ENCODE measurements at regions not wholly inside any gene's neighbourhood (a gene's known extent, or its start where the extent isn't known, plus 50 kb on each side); places are given as distances from the start of the nearest gene placed in this dataset.

DNA sequence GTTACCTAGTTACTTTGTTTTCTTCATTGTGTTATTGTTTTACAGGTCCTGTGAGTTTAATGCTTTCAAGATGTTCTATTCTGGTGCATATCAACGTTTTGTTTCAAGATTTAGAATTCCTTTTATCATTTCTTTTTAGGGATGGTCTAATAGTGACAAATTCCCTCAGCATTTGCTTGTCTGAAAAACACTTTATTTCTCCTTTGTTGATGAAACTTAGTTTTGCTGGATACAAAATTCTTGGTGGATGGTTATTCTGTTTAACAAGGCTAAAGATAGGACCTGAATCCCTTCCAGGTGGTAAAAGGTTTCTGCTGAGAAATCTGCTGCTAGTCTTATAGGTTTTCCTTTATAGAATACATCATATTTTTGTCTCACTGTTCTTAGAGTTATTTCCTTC is 102.3 kb downstream of the RND3 start:
- Histone ChIP-seq H3K36me3 (ENCODE audit: control insufficient read depth in 4 of 4, insufficient read depth in 4 of 4, low read length in 3 of 4) (no peaks in the 10 kb centered on the region), H3K4me1 (ENCODE audit: control extremely low read depth in 1 of 4, control insufficient read depth in 4 of 4, insufficient read depth in 4 of 4, low read length in 3 of 4) (no peaks in the 10 kb centered on the region), H3K27me3 (replicated peaks in 2 of 5; ENCODE audit: control insufficient read depth in 4 of 5, insufficient read depth in 5 of 5, low read length in 4 of 5) (no peaks in the 10 kb centered on the region), H3K9me3 (ENCODE audit: control extremely low read depth in 1 of 5, control insufficient read depth in 4 of 5, insufficient read depth in 2 of 5, low read depth in 1 of 5, low read length in 4 of 5) (peaks cover 0 to 17% (median 3%) of the 10 kb centered on the region in 5 experiments), H3K4me3 (ENCODE audit: control insufficient read depth in 1 of 7, extremely low read depth in 1 of 7, insufficient read depth in 4 of 7, low read depth in 2 of 7, low read length in 6 of 7) (no peak overlapping the region), H3K27ac (ENCODE audit: insufficient read depth in 1 of 2, low read depth in 1 of 2, low read length in 2 of 2, poor library complexity in 1 of 2, severe bottlenecking in 2 of 2) (no peak overlapping the region)
- POLR2A ChIA-PET = no interaction called here
- WGBS (ENCODE audit: insufficient coverage) = no CpG with 5 or more reads among the region's 1 CpG
- DNase-seq = no peak
- CTCF ChIA-PET = no interaction called here

DNA sequence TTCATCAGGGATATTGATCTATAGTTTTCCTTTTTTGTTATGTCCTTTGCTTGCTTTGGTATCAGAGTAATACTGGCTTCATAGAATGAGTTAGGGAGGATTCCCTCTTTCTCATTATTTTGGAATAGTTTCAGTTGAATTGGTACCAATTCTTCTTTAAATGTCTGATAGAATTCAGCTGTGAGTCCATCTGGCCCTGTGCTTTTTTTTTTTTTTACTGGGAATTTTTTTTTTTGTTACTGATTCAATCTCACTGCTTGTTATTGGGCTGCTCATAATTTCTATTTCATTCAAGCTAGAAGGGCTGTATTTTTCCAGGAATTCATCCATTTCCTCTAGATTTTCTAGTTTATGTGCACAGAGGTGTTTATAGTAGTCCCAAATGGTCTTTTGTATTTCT is 103.9 kb downstream of the RND3 start:
- no peak overlapping the region for H3K4me3 ChIP-seq (ENCODE audit: control insufficient read depth in 1 of 7, extremely low read depth in 1 of 7, insufficient read depth in 4 of 7, low read depth in 2 of 7, low read length in 6 of 7)
- no peaks in the 10 kb centered on the region for H3K4me1 ChIP-seq (ENCODE audit: control extremely low read depth in 1 of 4, control insufficient read depth in 4 of 4, insufficient read depth in 4 of 4, low read length in 3 of 4)
- H3K27me3 ChIP-seq (replicated peaks in 2 of 5; ENCODE audit: control insufficient read depth in 4 of 5, insufficient read depth in 5 of 5, low read length in 4 of 5) = no peaks in the 10 kb centered on the region
- H3K27ac ChIP-seq (ENCODE audit: insufficient read depth in 1 of 2, low read depth in 1 of 2, low read length in 2 of 2, poor library complexity in 1 of 2, severe bottlenecking in 2 of 2) = no peak overlapping the region
- DNase-seq = no peak
- no peaks in the 10 kb centered on the region for H3K36me3 ChIP-seq (ENCODE audit: control insufficient read depth in 4 of 4, insufficient read depth in 4 of 4, low read length in 3 of 4)
- POLR2A ChIA-PET = no interaction called here
- CTCF ChIA-PET = no interaction called here
- H3K9me3 ChIP-seq (ENCODE audit: control extremely low read depth in 1 of 5, control insufficient read depth in 4 of 5, insufficient read depth in 2 of 5, low read depth in 1 of 5, low read length in 4 of 5) = peaks cover 0 to 17% (median 3%) of the 10 kb centered on the region in 5 experiments

DNA sequence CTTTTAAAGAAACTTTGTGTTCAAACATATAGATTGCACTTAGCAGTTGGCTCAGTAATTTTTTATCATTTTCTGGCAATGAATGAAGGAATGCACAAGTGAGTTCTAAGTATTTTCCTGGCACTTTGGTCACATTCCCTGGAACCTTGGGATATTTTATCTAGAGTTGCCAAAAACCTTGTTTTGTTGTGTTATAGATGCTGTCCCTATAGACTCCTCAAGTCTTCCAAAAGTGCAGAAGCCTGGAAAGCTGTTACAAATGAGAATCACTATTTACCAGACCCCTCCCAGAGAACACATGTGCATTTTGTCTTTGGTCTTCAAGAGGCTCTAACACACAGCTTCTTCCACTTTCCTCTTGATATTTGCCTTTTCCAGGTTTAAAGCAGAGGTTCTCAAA is 108.3 kb downstream of the RND3 start:
- Histone ChIP-seq H3K4me1 (ENCODE audit: control extremely low read depth in 1 of 4, control insufficient read depth in 4 of 4, insufficient read depth in 4 of 4, low read length in 3 of 4) (no peaks in the 10 kb centered on the region), H3K36me3 (ENCODE audit: control insufficient read depth in 4 of 4, insufficient read depth in 4 of 4, low read length in 3 of 4) (no peaks in the 10 kb centered on the region), H3K27ac (ENCODE audit: insufficient read depth in 1 of 2, low read depth in 1 of 2, low read length in 2 of 2, poor library complexity in 1 of 2, severe bottlenecking in 2 of 2) (no peak overlapping the region), H3K27me3 (replicated peaks in 2 of 5; ENCODE audit: control insufficient read depth in 4 of 5, insufficient read depth in 5 of 5, low read length in 4 of 5) (no peaks in the 10 kb centered on the region), H3K9me3 (ENCODE audit: control extremely low read depth in 1 of 5, control insufficient read depth in 4 of 5, insufficient read depth in 2 of 5, low read depth in 1 of 5, low read length in 4 of 5) (peaks cover 0 to 1% (median 0%) of the 10 kb centered on the region in 5 experiments), H3K4me3 (ENCODE audit: control insufficient read depth in 1 of 7, extremely low read depth in 1 of 7, insufficient read depth in 4 of 7, low read depth in 2 of 7, low read length in 6 of 7) (no peak overlapping the region)
- ChIA-PET POLR2A (no interaction called here), CTCF (no interaction called here)
- DNase-seq = no peak

DNA sequence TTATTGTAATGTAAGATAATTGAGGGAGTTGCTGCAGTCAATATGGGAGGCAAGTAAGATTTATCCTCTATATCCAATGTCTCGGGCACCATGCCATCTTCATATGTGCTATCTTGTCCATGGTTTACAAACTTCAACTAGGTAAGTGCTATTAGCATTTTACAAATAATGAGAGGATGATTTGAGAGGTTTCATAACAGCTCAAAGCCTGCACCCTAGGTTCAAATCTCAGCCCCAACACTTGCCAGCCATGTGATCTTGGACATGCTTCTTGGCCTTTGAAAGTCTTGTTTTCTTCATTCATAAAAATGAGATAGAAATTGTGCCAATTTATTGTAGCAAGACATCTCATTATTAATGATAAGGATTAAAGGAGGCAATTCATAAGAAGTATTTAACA is 108.8 kb downstream of the RND3 start:
- Histone ChIP-seq H3K27me3 (replicated peaks in 2 of 5; ENCODE audit: control insufficient read depth in 4 of 5, insufficient read depth in 5 of 5, low read length in 4 of 5) (no peaks in the 10 kb centered on the region), H3K9me3 (ENCODE audit: control extremely low read depth in 1 of 5, control insufficient read depth in 4 of 5, insufficient read depth in 2 of 5, low read depth in 1 of 5, low read length in 4 of 5) (peaks cover 0 to 1% (median 0%) of the 10 kb centered on the region in 5 experiments), H3K4me3 (ENCODE audit: control insufficient read depth in 1 of 7, extremely low read depth in 1 of 7, insufficient read depth in 4 of 7, low read depth in 2 of 7, low read length in 6 of 7) (no peak overlapping the region), H3K27ac (ENCODE audit: insufficient read depth in 1 of 2, low read depth in 1 of 2, low read length in 2 of 2, poor library complexity in 1 of 2, severe bottlenecking in 2 of 2) (no peak overlapping the region), H3K36me3 (ENCODE audit: control insufficient read depth in 4 of 4, insufficient read depth in 4 of 4, low read length in 3 of 4) (no peaks in the 10 kb centered on the region), H3K4me1 (ENCODE audit: control extremely low read depth in 1 of 4, control insufficient read depth in 4 of 4, insufficient read depth in 4 of 4, low read length in 3 of 4) (no peaks in the 10 kb centered on the region)
- CTCF ChIA-PET = no interaction called here
- no peak for DNase-seq
- POLR2A ChIA-PET = no interaction called here
- WGBS (ENCODE audit: insufficient coverage) = no CpG with 5 or more reads among the region's 1 CpG

DNA sequence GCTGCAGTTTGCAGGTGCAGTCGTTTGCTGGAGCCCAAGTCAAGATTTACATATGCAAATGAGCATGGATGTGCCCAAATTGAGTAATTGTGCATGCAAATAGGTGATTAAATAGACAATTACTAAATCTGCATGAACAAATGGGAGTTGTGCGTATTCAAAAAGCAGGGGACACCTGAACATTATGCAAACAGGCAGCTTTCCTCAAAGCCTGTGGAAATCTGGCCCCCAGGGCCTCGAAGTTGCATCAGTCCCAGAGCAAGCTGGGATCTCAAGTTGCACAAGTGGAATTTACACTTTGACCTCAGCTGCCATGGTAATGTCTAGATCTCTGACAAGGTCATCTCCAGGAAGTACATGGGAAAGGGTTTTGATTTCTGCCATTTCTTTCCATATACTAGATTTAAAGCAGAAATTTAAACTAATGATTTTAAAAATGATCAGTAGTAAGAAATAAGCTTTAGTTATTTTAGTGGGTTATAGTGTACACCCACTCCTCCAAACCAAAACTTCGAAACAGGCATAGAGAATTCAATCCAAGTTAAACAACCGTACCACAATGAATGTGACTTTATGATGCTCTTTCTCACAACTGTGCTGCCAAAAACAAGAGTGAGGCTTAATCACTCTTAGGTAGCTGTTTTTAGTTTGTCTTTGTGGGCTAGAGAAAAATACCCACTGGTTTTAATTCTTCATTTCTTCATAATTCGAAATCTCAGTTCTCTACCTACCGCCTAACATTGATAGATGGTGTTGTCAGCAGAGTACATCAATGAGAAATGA is 110.7 kb downstream of the RND3 start:
- no peak overlapping the region for H3K27ac ChIP-seq (ENCODE audit: insufficient read depth in 1 of 2, low read depth in 1 of 2, low read length in 2 of 2, poor library complexity in 1 of 2, severe bottlenecking in 2 of 2)
- no peak overlapping the region for H3K4me3 ChIP-seq (ENCODE audit: control insufficient read depth in 1 of 7, extremely low read depth in 1 of 7, insufficient read depth in 4 of 7, low read depth in 2 of 7, low read length in 6 of 7)
- H3K27me3 ChIP-seq (replicated peaks in 2 of 5; ENCODE audit: control insufficient read depth in 4 of 5, insufficient read depth in 5 of 5, low read length in 4 of 5) = no peaks in the 10 kb centered on the region
- POLR2A ChIA-PET = no interaction called here
- 88% methylated on average over 4 of the region's 7 CpGs for WGBS (ENCODE audit: insufficient coverage)
- H3K4me1 ChIP-seq (ENCODE audit: control extremely low read depth in 1 of 4, control insufficient read depth in 4 of 4, insufficient read depth in 4 of 4, low read length in 3 of 4) = no peaks in the 10 kb centered on the region
- no peaks in the 10 kb centered on the region for H3K36me3 ChIP-seq (ENCODE audit: control insufficient read depth in 4 of 4, insufficient read depth in 4 of 4, low read length in 3 of 4)
- no peak for DNase-seq
- H3K9me3 ChIP-seq (ENCODE audit: control extremely low read depth in 1 of 5, control insufficient read depth in 4 of 5, insufficient read depth in 2 of 5, low read depth in 1 of 5, low read length in 4 of 5) = peaks cover 0 to 2% (median 0%) of the 10 kb centered on the region in 5 experiments
- CTCF ChIA-PET = no interaction called here

DNA sequence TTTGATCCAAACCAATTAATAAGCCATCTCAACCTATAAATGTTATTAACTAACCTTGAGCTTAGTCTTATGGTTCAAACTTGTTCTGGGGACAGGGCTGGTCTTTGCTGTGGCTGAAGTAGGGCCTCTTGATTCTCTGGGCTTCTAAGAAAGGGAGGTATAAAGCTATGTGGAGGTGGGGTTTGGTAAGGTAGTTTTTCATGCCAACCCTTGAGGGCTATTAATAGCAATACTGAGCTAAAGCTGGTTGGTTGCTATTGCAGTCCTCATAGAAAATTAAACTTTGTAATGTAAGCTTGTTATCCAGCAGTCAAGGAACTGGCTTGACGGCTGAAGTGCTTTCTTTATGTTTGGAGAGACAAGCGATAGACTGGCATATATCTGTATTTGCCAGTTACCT is 112.1 kb downstream of the RND3 start:
- ChIA-PET POLR2A (no interaction called here), CTCF (no interaction called here)
- no CpG with 5 or more reads among the region's 2 CpGs for WGBS (ENCODE audit: insufficient coverage)
- no peaks in the 10 kb centered on the region for H3K36me3 ChIP-seq (ENCODE audit: control insufficient read depth in 4 of 4, insufficient read depth in 4 of 4, low read length in 3 of 4)
- H3K27me3 ChIP-seq (replicated peaks in 2 of 5; ENCODE audit: control insufficient read depth in 4 of 5, insufficient read depth in 5 of 5, low read length in 4 of 5) = no peaks in the 10 kb centered on the region
- H3K4me1 ChIP-seq (ENCODE audit: control extremely low read depth in 1 of 4, control insufficient read depth in 4 of 4, insufficient read depth in 4 of 4, low read length in 3 of 4) = no peaks in the 10 kb centered on the region
- peaks cover 0 to 2% (median 0%) of the 10 kb centered on the region in 5 experiments for H3K9me3 ChIP-seq (ENCODE audit: control extremely low read depth in 1 of 5, control insufficient read depth in 4 of 5, insufficient read depth in 2 of 5, low read depth in 1 of 5, low read length in 4 of 5)
- no peak for DNase-seq
- H3K27ac ChIP-seq (ENCODE audit: insufficient read depth in 1 of 2, low read depth in 1 of 2, low read length in 2 of 2, poor library complexity in 1 of 2, severe bottlenecking in 2 of 2) = no peak overlapping the region
- no peak overlapping the region for H3K4me3 ChIP-seq (ENCODE audit: control insufficient read depth in 1 of 7, extremely low read depth in 1 of 7, insufficient read depth in 4 of 7, low read depth in 2 of 7, low read length in 6 of 7)

DNA sequence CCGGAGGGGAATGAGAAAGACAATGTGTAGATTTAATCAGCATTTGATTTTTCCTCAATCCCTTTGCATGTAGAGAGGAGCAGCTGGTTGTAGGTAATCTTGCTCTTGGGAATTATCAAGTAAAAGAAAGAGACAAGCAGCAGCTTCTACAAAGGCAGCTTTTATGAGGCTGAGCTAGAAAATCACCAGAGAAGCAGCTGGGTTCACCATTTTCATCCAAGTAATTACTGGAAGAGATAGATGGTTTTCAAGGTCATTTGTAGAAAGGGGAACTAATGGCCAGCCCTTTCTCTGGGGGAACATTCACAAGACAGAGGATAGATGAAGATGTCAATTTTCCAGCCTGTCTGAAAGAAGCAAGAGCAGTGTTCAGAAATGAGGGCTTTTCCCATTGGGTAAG is 113.0 kb downstream of the RND3 start:
- H3K27ac ChIP-seq (ENCODE audit: insufficient read depth in 1 of 2, low read depth in 1 of 2, low read length in 2 of 2, poor library complexity in 1 of 2, severe bottlenecking in 2 of 2) = no peak overlapping the region
- CTCF ChIA-PET = no interaction called here
- H3K4me3 ChIP-seq (ENCODE audit: control insufficient read depth in 1 of 7, extremely low read depth in 1 of 7, insufficient read depth in 4 of 7, low read depth in 2 of 7, low read length in 6 of 7) = no peak overlapping the region
- 100% methylated on average over 1 of the region's 1 CpG for WGBS (ENCODE audit: insufficient coverage)
- H3K9me3 ChIP-seq (ENCODE audit: control extremely low read depth in 1 of 5, control insufficient read depth in 4 of 5, insufficient read depth in 2 of 5, low read depth in 1 of 5, low read length in 4 of 5) = peaks cover 0 to 2% (median 0%) of the 10 kb centered on the region in 5 experiments
- no peaks in the 10 kb centered on the region for H3K4me1 ChIP-seq (ENCODE audit: control extremely low read depth in 1 of 4, control insufficient read depth in 4 of 4, insufficient read depth in 4 of 4, low read length in 3 of 4)
- no peaks in the 10 kb centered on the region for H3K27me3 ChIP-seq (replicated peaks in 2 of 5; ENCODE audit: control insufficient read depth in 4 of 5, insufficient read depth in 5 of 5, low read length in 4 of 5)
- POLR2A ChIA-PET = no interaction called here
- no peaks in the 10 kb centered on the region for H3K36me3 ChIP-seq (ENCODE audit: control insufficient read depth in 4 of 4, insufficient read depth in 4 of 4, low read length in 3 of 4)
- DNase-seq = no peak

All from common myeloid progenitor, CD34-positive (primary cell).